GM21390 (cell line): ENCODE measurements at regions not wholly inside any gene's neighbourhood (a gene's known extent, or its start where the extent isn't known, plus 50 kb on each side); places are given as distances from the start of the nearest gene placed in this dataset.

ENCODE experiments used
- ATAC-seq: cut with Tn5 transposase; IDR thresholded peaks from one replicate; pipeline ENCODE4 v1.9.1; 2021; ENCODE audit not compliant: unreplicated experiment

GRCh38 chr2:185891403-185891802, 152.8 kb downstream of the FSIP2 start:
- no peak for ATAC-seq

- no peak for ATAC-seq
Observed at GRCh38 chr2:185891804-185892411, 153.3 kb downstream of the FSIP2 start.

- ATAC-seq, result no peak
Observed at GRCh38 chr2:185892484-185892883, 153.9 kb downstream of the FSIP2 start.

- ATAC-seq, result no peak
Observed at GRCh38 chr2:185894223-185894622, 155.6 kb downstream of the FSIP2 start.

GRCh38 chr2:185895828-185896693, 157.5 kb downstream of the FSIP2 start:
- ATAC-seq, result no peak

- no peak for ATAC-seq
Observed at GRCh38 chr2:185899366-185899765, 160.8 kb downstream of the FSIP2 start.

- no peak for ATAC-seq
Observed at GRCh38 chr2:185919155-185919554, 180.6 kb downstream of the FSIP2 start.

- no peak for ATAC-seq
Observed at GRCh38 chr2:185921048-185921756, 182.6 kb downstream of the FSIP2 start.

- no peak for ATAC-seq
Observed at GRCh38 chr2:185934232-185934631, 195.6 kb downstream of the FSIP2 start.

- no peak for ATAC-seq
Observed at GRCh38 chr2:185939858-185940257, 201.3 kb downstream of the FSIP2 start.

- no peak for ATAC-seq
Observed at GRCh38 chr2:185942855-185943254, 204.3 kb downstream of the FSIP2 start.

GRCh38 chr2:185947722-185948121, 209.1 kb downstream of the FSIP2 start:
- ATAC-seq, result no peak

GRCh38 chr2:185952100-185952499, 213.5 kb downstream of the FSIP2 start:
- ATAC-seq, result no peak

- ATAC-seq, result no peak
Observed at GRCh38 chr2:185954389-185954788, 215.8 kb downstream of the FSIP2 start.

GRCh38 chr2:185955050-185955449, 216.4 kb downstream of the FSIP2 start:
- ATAC-seq, result no peak

- no peak for ATAC-seq
Observed at GRCh38 chr2:185967335-185967734, 228.7 kb downstream of the FSIP2 start.

- ATAC-seq, result no peak
Observed at GRCh38 chr2:185970148-185970852, 231.7 kb downstream of the FSIP2 start.

GRCh38 chr2:185978634-185979407, 240.2 kb downstream of the FSIP2 start:
- no peak for ATAC-seq

GRCh38 chr2:185979546-185980071, 241.0 kb downstream of the FSIP2 start:
- ATAC-seq, result no peak

- ATAC-seq, result no peak
Observed at GRCh38 chr2:185980944-185981343, 242.3 kb downstream of the FSIP2 start.
